ENCODE measurements at regions not wholly inside any gene's neighbourhood (a gene's known extent, or its start where the extent isn't known, plus 50 kb on each side); places are given as distances from the start of the nearest gene placed in this dataset.

DNA sequence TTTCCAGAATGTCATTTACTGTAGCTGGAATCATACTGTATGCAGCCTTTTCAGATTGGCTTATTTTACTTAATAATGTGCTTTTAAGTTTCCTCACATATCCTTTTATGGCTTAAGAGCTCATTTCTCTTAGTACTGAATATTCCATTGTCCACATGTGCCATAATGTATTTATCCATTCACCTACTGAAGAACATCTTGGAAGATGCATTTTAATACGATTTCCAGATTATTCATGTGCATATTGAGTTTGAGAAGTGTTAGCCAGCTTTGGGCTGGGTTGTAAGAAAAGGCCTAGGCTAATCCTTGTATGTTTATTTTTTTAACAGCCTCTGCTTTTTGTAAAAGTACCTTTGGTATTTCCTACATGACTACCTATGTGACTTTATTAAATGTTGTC is 109.3 kb upstream of the MDFIC start:
- H3K79me2 ChIP-seq (ENCODE audit: control insufficient read depth, insufficient read depth, low read length) = no peaks in the 10 kb centered on the region
- no peaks in the 10 kb centered on the region for H4K20me1 ChIP-seq (replicated peaks; ENCODE audit: control insufficient read depth, insufficient read depth, low read length)
- H3K36me3 ChIP-seq (ENCODE audit: control insufficient read depth, insufficient read depth, low read length) = no peaks in the 10 kb centered on the region
- H2AFZ ChIP-seq (ENCODE audit: low read depth, low read length) = no peak overlapping the region
- no TSS peak for BruUV-seq (replicated peaks)
- H3K9ac ChIP-seq (ENCODE audit: insufficient read depth in 1 of 2, low read depth in 2 of 2, low read length in 2 of 2) = no peak overlapping the region
- H3K4me1 ChIP-seq (replicated peaks in 1 of 2; ENCODE audit: control insufficient read depth in 2 of 2, insufficient read depth in 2 of 2, low read length in 2 of 2) = no peaks in the 10 kb centered on the region
- ATAC-seq (no peak), DNase-seq (ENCODE audit: extremely low read depth in 1 of 4, low spot score in 3 of 4) (no peak), FAIRE-seq (no peak)
- CTCF ChIA-PET (ENCODE audit: low intra/inter-chr PET ratio) = no interaction called here
- POLR2A ChIA-PET = no interaction called here
- in situ Hi-C loops (cut with MboI) = no loop called here
- H3K27ac ChIP-seq (ENCODE audit: extremely low read depth, low read depth, low read length) = no peak overlapping the region
- no peaks in the 10 kb centered on the region for H3K9me3 ChIP-seq (replicated peaks; ENCODE audit: control insufficient read depth, insufficient read depth, low read depth, low read length)
- H3K4me3 ChIP-seq = no peak overlapping the region
- WGBS (ENCODE audit: insufficient coverage, low coverage, missing lambda C conversion rate) = 0% methylated on average over 1 of the region's 1 CpG
- no peaks in the 10 kb centered on the region for H3K9me1 ChIP-seq (ENCODE audit: control insufficient read depth, insufficient read depth, low read length)
- H3K27me3 ChIP-seq (ENCODE audit: control insufficient read depth in 2 of 2, insufficient read depth in 2 of 2, low read length in 2 of 2) = no peaks in the 10 kb centered on the region
- H3K4me2 ChIP-seq (ENCODE audit: insufficient read depth, low read length) = no peak overlapping the region
- intact Hi-C loops (cut with micrococcal nuclease) = no loop called here
- no peak for TF ChIP-seq TBL1XR1 (IDR thresholded peaks at IDR 0.05; ENCODE audit: low read length in 2 of 2)
- TF ChIP-seq BRCA1 (IDR thresholded peaks at IDR 0.05) = no peak
- no peak for TF ChIP-seq BRCA1 (CRISPR knock-in tag; IDR thresholded peaks at IDR 0.05)
- no peak for TF ChIP-seq MXI1 (IDR thresholded peaks at IDR 0.05; ENCODE audit: low read depth, low read length)
- TF ChIP-seq HDGF (IDR thresholded peaks at IDR 0.05) = no peak
- no peak for TF ChIP-seq ARID4B (CRISPR knock-in tag; IDR thresholded peaks at IDR 0.05)
- TF ChIP-seq MEF2D (tag; conservative IDR thresholded peaks at IDR 0.05; ENCODE audit: low read depth) = no peak
- TF ChIP-seq WHSC1 (IDR thresholded peaks at IDR 0.05; ENCODE audit: low read length) = no peak
- TF ChIP-seq, protein P1, sequence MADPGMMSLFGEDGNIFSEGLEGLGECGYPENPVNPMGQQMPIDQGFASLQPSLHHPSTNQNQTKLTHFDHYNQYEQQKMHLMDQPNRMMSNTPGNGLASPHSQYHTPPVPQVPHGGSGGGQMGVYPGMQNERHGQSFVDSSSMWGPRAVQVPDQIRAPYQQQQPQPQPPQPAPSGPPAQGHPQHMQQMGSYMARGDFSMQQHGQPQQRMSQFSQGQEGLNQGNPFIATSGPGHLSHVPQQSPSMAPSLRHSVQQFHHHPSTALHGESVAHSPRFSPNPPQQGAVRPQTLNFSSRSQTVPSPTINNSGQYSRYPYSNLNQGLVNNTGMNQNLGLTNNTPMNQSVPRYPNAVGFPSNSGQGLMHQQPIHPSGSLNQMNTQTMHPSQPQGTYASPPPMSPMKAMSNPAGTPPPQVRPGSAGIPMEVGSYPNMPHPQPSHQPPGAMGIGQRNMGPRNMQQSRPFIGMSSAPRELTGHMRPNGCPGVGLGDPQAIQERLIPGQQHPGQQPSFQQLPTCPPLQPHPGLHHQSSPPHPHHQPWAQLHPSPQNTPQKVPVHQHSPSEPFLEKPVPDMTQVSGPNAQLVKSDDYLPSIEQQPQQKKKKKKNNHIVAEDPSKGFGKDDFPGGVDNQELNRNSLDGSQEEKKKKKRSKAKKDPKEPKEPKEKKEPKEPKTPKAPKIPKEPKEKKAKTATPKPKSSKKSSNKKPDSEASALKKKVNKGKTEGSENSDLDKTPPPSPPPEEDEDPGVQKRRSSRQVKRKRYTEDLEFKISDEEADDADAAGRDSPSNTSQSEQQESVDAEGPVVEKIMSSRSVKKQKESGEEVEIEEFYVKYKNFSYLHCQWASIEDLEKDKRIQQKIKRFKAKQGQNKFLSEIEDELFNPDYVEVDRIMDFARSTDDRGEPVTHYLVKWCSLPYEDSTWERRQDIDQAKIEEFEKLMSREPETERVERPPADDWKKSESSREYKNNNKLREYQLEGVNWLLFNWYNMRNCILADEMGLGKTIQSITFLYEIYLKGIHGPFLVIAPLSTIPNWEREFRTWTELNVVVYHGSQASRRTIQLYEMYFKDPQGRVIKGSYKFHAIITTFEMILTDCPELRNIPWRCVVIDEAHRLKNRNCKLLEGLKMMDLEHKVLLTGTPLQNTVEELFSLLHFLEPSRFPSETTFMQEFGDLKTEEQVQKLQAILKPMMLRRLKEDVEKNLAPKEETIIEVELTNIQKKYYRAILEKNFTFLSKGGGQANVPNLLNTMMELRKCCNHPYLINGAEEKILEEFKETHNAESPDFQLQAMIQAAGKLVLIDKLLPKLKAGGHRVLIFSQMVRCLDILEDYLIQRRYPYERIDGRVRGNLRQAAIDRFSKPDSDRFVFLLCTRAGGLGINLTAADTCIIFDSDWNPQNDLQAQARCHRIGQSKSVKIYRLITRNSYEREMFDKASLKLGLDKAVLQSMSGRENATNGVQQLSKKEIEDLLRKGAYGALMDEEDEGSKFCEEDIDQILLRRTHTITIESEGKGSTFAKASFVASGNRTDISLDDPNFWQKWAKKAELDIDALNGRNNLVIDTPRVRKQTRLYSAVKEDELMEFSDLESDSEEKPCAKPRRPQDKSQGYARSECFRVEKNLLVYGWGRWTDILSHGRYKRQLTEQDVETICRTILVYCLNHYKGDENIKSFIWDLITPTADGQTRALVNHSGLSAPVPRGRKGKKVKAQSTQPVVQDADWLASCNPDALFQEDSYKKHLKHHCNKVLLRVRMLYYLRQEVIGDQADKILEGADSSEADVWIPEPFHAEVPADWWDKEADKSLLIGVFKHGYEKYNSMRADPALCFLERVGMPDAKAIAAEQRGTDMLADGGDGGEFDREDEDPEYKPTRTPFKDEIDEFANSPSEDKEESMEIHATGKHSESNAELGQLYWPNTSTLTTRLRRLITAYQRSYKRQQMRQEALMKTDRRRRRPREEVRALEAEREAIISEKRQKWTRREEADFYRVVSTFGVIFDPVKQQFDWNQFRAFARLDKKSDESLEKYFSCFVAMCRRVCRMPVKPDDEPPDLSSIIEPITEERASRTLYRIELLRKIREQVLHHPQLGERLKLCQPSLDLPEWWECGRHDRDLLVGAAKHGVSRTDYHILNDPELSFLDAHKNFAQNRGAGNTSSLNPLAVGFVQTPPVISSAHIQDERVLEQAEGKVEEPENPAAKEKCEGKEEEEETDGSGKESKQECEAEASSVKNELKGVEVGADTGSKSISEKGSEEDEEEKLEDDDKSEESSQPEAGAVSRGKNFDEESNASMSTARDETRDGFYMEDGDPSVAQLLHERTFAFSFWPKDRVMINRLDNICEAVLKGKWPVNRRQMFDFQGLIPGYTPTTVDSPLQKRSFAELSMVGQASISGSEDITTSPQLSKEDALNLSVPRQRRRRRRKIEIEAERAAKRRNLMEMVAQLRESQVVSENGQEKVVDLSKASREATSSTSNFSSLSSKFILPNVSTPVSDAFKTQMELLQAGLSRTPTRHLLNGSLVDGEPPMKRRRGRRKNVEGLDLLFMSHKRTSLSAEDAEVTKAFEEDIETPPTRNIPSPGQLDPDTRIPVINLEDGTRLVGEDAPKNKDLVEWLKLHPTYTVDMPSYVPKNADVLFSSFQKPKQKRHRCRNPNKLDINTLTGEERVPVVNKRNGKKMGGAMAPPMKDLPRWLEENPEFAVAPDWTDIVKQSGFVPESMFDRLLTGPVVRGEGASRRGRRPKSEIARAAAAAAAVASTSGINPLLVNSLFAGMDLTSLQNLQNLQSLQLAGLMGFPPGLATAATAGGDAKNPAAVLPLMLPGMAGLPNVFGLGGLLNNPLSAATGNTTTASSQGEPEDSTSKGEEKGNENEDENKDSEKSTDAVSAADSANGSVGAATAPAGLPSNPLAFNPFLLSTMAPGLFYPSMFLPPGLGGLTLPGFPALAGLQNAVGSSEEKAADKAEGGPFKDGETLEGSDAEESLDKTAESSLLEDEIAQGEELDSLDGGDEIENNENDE (IDR thresholded peaks at IDR 0.05; ENCODE audit: low read depth, low read length) = no peak
